ENCODE measurements at regions not wholly inside any gene's neighbourhood (a gene's known extent, or its start where the extent isn't known, plus 50 kb on each side); places are given as distances from the start of the nearest gene placed in this dataset.

- Mint-ChIP-seq H3K4me1 (ENCODE audit: low read depth) (no peaks in the 10 kb centered on the region), H3K9me3 (no peaks in the 10 kb centered on the region), H3K36me3 (ENCODE audit: low read depth) (no peaks in the 10 kb centered on the region), H3K27ac (no peak overlapping the region), H3K4me3 (no peak overlapping the region), H3K27me3 (peaks cover 4% of the 10 kb centered on the region)
- intact Hi-C loops (cut with micrococcal nuclease): no loop called here
Observed at GRCh38 chr2:160905862-160906261, 254.4 kb upstream of the TANK start.

DNA sequence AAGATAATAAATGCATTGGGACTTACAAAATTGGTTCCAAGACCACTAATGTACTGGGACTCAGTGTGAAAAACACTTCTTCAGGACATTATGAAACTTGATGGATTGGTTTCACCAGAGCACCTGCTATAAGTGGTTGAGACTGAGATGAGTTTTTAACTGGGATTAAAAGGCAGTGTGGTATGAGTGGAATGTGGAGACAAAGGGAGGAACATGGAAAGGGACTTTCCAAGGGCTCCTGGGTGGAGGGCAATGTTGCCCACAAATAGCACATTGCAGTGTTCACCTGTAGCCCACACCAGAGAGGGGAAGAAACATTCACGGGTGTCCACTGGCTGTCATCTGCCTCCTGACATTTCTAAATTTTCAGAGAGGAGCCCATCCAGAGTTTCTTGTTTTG is 253.3 kb upstream of the TANK start:
- no peaks in the 10 kb centered on the region for H3K4me1 Mint-ChIP-seq (ENCODE audit: low read depth)
- intact Hi-C loops (cut with micrococcal nuclease): no loop called here
- H3K36me3 Mint-ChIP-seq (ENCODE audit: low read depth): no peaks in the 10 kb centered on the region
- no peak overlapping the region for H3K27ac Mint-ChIP-seq
- no peak overlapping the region for H3K4me3 Mint-ChIP-seq
- peaks cover 4% of the 10 kb centered on the region for H3K27me3 Mint-ChIP-seq
- H3K9me3 Mint-ChIP-seq: no peaks in the 10 kb centered on the region

GRCh38 chr2:160907738-160908137 is 252.5 kb upstream of the TANK start:
- Mint-ChIP-seq H3K27me3 (peaks cover 4% of the 10 kb centered on the region), H3K4me1 (ENCODE audit: low read depth) (no peaks in the 10 kb centered on the region), H3K4me3 (no peak overlapping the region), H3K27ac (no peak overlapping the region), H3K9me3 (no peaks in the 10 kb centered on the region), H3K36me3 (ENCODE audit: low read depth) (no peaks in the 10 kb centered on the region)
- intact Hi-C loops (cut with micrococcal nuclease): no loop called here

GRCh38 chr2:160908157-160908556 is 252.1 kb upstream of the TANK start:
- no peak overlapping the region for H3K4me3 Mint-ChIP-seq
- H3K9me3 Mint-ChIP-seq: no peaks in the 10 kb centered on the region
- intact Hi-C loops (cut with micrococcal nuclease): no loop called here
- H3K27ac Mint-ChIP-seq: no peak overlapping the region
- no peaks in the 10 kb centered on the region for H3K36me3 Mint-ChIP-seq (ENCODE audit: low read depth)
- peaks cover 4% of the 10 kb centered on the region for H3K27me3 Mint-ChIP-seq
- no peaks in the 10 kb centered on the region for H3K4me1 Mint-ChIP-seq (ENCODE audit: low read depth)

- no peaks in the 10 kb centered on the region for H3K9me3 Mint-ChIP-seq
- no peaks in the 10 kb centered on the region for H3K36me3 Mint-ChIP-seq (ENCODE audit: low read depth)
- H3K4me3 Mint-ChIP-seq: no peak overlapping the region
- H3K27ac Mint-ChIP-seq: no peak overlapping the region
- intact Hi-C loops (cut with micrococcal nuclease): no loop called here
- H3K4me1 Mint-ChIP-seq (ENCODE audit: low read depth): no peaks in the 10 kb centered on the region
- H3K27me3 Mint-ChIP-seq: peaks cover 4% of the 10 kb centered on the region
Observed at GRCh38 chr2:160909781-160910242, 250.4 kb upstream of the TANK start.

DNA sequence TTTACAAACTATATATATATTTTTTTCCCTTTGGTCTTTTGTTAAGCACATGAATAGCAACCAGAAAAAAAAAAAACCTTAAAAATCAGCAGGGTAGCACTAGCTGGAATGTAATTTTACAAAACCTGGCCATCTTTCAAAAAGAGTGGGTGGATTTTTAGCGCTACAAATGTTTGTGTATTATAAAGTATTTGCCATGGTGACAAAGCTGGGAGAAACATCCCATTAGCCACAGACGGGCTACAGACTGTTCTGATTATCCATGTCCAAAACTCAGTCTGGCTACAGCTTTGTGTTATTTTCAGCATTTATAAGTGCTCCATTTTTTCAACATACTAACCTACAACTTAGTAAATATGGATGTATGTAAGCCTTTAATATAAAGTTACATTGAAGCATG is 249.5 kb upstream of the TANK start:
- Mint-ChIP-seq H3K9me3 (no peaks in the 10 kb centered on the region), H3K27me3 (peaks cover 4% of the 10 kb centered on the region), H3K4me3 (no peak overlapping the region), H3K36me3 (ENCODE audit: low read depth) (no peaks in the 10 kb centered on the region), H3K4me1 (ENCODE audit: low read depth) (no peaks in the 10 kb centered on the region), H3K27ac (no peak overlapping the region)
- intact Hi-C loops (cut with micrococcal nuclease): no loop called here

GRCh38 chr2:160911258-160911657 is 249.0 kb upstream of the TANK start:
- no peaks in the 10 kb centered on the region for H3K36me3 Mint-ChIP-seq (ENCODE audit: low read depth)
- no peak overlapping the region for H3K27ac Mint-ChIP-seq
- H3K27me3 Mint-ChIP-seq: peaks cover 4% of the 10 kb centered on the region
- H3K9me3 Mint-ChIP-seq: no peaks in the 10 kb centered on the region
- no peak overlapping the region for H3K4me3 Mint-ChIP-seq
- no peaks in the 10 kb centered on the region for H3K4me1 Mint-ChIP-seq (ENCODE audit: low read depth)
- intact Hi-C loops (cut with micrococcal nuclease): no loop called here

DNA sequence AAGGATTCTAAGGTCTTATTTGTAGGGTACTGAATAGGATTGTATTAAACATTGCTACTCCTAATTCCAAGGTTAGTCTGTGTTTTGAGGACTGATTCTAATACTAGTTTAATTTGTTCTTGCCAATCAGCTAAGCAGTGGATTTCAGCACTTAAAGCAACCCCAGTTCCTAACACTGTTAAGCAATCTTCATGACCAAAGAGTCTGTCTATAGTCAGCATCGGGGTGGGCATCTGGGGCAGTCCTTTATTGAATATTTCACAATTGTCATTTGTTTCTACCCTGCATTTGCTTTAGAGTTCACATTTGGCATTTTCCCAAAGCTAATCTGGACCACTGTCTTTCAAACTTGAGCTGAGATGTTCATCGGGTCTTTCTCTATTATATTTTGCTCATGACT is 248.0 kb upstream of the TANK start:
- no peaks in the 10 kb centered on the region for H3K4me1 Mint-ChIP-seq (ENCODE audit: low read depth)
- no peaks in the 10 kb centered on the region for H3K9me3 Mint-ChIP-seq
- H3K27ac Mint-ChIP-seq: no peak overlapping the region
- no peak overlapping the region for H3K4me3 Mint-ChIP-seq
- H3K36me3 Mint-ChIP-seq (ENCODE audit: low read depth): no peaks in the 10 kb centered on the region
- intact Hi-C loops (cut with micrococcal nuclease): no loop called here
- H3K27me3 Mint-ChIP-seq: peaks cover 4% of the 10 kb centered on the region

GRCh38 chr2:160913323-160913722 is 246.9 kb upstream of the TANK start:
- intact Hi-C loops (cut with micrococcal nuclease): no loop called here
- no peak overlapping the region for H3K4me3 Mint-ChIP-seq
- no peaks in the 10 kb centered on the region for H3K36me3 Mint-ChIP-seq (ENCODE audit: low read depth)
- peaks cover 4% of the 10 kb centered on the region for H3K27me3 Mint-ChIP-seq
- no peaks in the 10 kb centered on the region for H3K4me1 Mint-ChIP-seq (ENCODE audit: low read depth)
- no peak overlapping the region for H3K27ac Mint-ChIP-seq
- no peaks in the 10 kb centered on the region for H3K9me3 Mint-ChIP-seq

- no peak overlapping the region for H3K4me3 Mint-ChIP-seq
- H3K36me3 Mint-ChIP-seq (ENCODE audit: low read depth): no peaks in the 10 kb centered on the region
- no peak overlapping the region for H3K27ac Mint-ChIP-seq
- intact Hi-C loops (cut with micrococcal nuclease): no loop called here
- no peaks in the 10 kb centered on the region for H3K9me3 Mint-ChIP-seq
- H3K27me3 Mint-ChIP-seq: no peaks in the 10 kb centered on the region
- no peaks in the 10 kb centered on the region for H3K4me1 Mint-ChIP-seq (ENCODE audit: low read depth)
Observed at GRCh38 chr2:160914217-160914616, 246.0 kb upstream of the TANK start.

GRCh38 chr2:160916300-160916699 is 243.9 kb upstream of the TANK start:
- no peaks in the 10 kb centered on the region for H3K36me3 Mint-ChIP-seq (ENCODE audit: low read depth)
- intact Hi-C loops (cut with micrococcal nuclease): loop anchor here (5.0 kb wide), 2 partner anchors 364 to 579 kb away; no protein-coding TSS in a partner anchor
- H3K9me3 Mint-ChIP-seq: no peaks in the 10 kb centered on the region
- no peak overlapping the region for H3K4me3 Mint-ChIP-seq
- no peaks in the 10 kb centered on the region for H3K27me3 Mint-ChIP-seq
- H3K4me1 Mint-ChIP-seq (ENCODE audit: low read depth): peaks cover 12% of the 10 kb centered on the region
- H3K27ac Mint-ChIP-seq: no peak overlapping the region

GRCh38 chr2:160917850-160918249 is 242.4 kb upstream of the TANK start:
- Mint-ChIP-seq H3K4me1 (ENCODE audit: low read depth) (peaks cover 12% of the 10 kb centered on the region), H3K9me3 (no peaks in the 10 kb centered on the region), H3K27me3 (no peaks in the 10 kb centered on the region), H3K27ac (no peak overlapping the region), H3K36me3 (ENCODE audit: low read depth) (no peaks in the 10 kb centered on the region), H3K4me3 (no peak overlapping the region)
- intact Hi-C loops (cut with micrococcal nuclease): loop anchor here (5.0 kb wide), 2 partner anchors 366 to 581 kb away; no protein-coding TSS in a partner anchor

DNA sequence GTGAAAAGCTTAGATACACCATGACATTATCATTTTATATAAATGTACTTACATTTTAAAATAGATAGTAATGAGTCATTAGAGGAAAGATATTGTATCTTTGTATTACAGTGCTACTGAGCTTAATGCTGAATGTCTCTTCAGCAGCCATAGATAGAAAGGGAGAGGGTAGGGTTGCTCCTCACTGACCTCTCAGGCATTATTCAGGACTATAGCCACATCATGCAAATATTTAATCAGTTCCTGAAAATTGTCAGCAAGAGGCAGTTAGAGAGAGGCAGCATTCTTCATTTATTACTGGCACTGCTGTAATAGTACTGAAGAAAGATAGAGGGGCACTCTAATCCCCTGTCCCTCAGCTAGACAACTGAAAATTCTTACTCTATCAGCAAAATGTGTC is 242.0 kb upstream of the TANK start:
- H3K9me3 Mint-ChIP-seq: no peaks in the 10 kb centered on the region
- H3K4me3 Mint-ChIP-seq: no peak overlapping the region
- peaks cover 12% of the 10 kb centered on the region for H3K4me1 Mint-ChIP-seq (ENCODE audit: low read depth)
- no peak overlapping the region for H3K27ac Mint-ChIP-seq
- no peaks in the 10 kb centered on the region for H3K27me3 Mint-ChIP-seq
- no peaks in the 10 kb centered on the region for H3K36me3 Mint-ChIP-seq (ENCODE audit: low read depth)
- intact Hi-C loops (cut with micrococcal nuclease): loop anchor here (5.0 kb wide), 2 partner anchors 366 to 581 kb away; no protein-coding TSS in a partner anchor

DNA sequence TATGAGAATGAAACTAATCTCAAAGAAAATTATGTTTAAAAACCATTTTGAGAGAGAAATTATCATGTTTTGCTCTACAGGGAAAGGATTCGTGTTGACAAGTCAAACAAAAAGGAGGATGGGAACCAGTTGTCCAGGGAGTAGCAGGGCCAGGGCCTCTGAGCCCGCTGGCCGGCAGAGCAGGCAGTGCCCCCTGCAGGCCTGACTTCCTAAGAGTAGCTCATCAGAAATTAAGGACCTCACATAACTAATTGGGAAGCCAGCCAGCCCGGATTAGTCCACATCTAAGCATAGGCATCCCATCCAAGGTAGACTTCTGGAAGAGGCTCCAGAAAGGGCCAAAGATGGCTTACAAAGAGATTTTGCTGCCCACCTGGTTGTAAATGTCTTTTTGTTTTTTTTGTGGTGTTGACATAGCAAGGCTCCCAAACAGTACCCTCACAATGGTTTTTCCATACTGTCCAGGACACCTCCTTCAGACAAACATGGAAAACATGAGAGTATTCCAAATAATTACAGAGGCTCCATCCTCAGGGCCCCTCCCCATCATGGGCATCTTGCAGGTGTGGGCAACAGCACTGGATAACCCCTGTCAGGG is 241.2 kb upstream of the TANK start:
- H3K4me3 Mint-ChIP-seq: no peak overlapping the region
- no peaks in the 10 kb centered on the region for H3K36me3 Mint-ChIP-seq (ENCODE audit: low read depth)
- intact Hi-C loops (cut with micrococcal nuclease): loop anchor here (5.0 kb wide), 2 partner anchors 367 to 582 kb away; no protein-coding TSS in a partner anchor
- H3K27ac Mint-ChIP-seq: no peak overlapping the region
- no peaks in the 10 kb centered on the region for H3K27me3 Mint-ChIP-seq
- H3K9me3 Mint-ChIP-seq: no peaks in the 10 kb centered on the region
- H3K4me1 Mint-ChIP-seq (ENCODE audit: low read depth): peaks cover 12% of the 10 kb centered on the region

DNA sequence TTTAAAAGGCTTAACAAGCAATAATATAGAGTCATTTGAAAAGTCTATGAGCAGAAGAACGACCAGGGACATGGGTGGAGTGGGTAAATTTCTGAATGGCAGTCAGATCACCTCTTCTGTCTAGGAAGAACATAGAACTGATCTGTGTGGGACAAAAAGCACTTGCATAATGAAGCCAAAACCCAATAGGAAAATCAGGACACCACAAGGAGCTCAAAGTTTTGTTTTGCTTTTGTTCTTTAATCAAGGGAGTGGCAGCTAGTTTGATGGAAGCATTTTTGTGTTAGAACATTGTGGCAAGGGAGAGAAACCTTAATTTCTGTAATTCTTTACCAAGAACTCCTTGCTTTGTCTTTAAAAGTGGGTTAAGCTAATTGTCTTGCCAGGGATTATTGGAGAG is 240.2 kb upstream of the TANK start:
- Mint-ChIP-seq H3K4me3 (no peak overlapping the region), H3K36me3 (ENCODE audit: low read depth) (no peaks in the 10 kb centered on the region), H3K27me3 (no peaks in the 10 kb centered on the region), H3K9me3 (no peaks in the 10 kb centered on the region), H3K27ac (no peak overlapping the region), H3K4me1 (ENCODE audit: low read depth) (peaks cover 12% of the 10 kb centered on the region)
- intact Hi-C loops (cut with micrococcal nuclease): loop anchor here (5.0 kb wide), 1 partner anchor 593 kb away; no protein-coding TSS in a partner anchor

Measured in dendritic cell treated with granulocyte-macrophage colony-stimulating factor and Interleukin-4, amounts not matched to agents 40 ng/mL and 50 ng/mL, for 4 days (primary cell).